Hypothalamus (tissue), 51 donors: ENCODE measurements at regions not wholly inside any gene's neighbourhood (a gene's known extent, or its start where the extent isn't known, plus 50 kb on each side); places are given as distances from the start of the nearest gene placed in this dataset.
"Not testable (repeated sequence)": the region's sequence is repeated elsewhere in the genome, so short reads cannot be mapped to it uniquely, and the experiment has no call there.

ENCODE experiments used
- DNase-seq, 51 donors: peaks; one replicate each; lab custom pipeline; 2025; lab: John Stamatoyannopoulos, UW

DNA sequence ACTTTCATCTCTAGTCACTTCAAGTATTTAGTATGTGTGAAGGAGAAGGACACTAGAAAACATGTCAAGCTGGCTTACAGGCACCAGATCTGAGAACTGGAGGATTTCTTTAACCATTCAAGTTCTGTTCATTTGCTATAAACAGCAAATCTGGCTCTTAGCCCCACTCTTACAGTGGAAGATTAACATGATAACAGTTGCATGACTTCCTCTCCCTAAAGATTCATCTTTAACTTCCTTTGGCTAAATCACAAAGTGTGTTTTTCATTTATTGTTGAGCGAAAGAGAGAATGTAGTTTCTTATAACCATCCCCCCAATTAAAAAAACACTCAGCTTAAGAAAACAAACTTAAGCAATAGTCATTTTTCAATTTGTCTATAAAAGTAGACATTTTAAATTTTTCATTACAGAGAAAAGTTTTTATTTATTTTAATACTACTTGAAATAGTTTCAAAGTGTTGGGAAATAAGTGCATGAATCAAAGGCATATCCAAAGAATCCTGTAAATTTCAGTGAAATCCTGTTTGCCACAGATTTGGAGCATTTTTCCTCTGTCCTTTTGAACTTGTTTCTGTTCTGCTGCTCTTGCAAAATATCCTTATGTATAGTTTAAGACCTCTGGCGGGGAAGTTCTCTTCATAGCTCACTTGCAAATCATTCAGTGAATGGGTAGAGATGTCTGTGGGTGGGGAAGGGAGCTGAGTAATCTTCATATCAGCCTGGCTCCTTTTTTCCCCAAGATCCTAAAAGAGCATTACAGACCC, 241.0 kb upstream of the RBBP8 start:
- no peak for DNase-seq

- no peak for DNase-seq
Measured at GRCh38 chr18:22694954-22695353, 238.2 kb upstream of the RBBP8 start.

GRCh38 chr18:22695674-22696073, 237.5 kb upstream of the RBBP8 start:
- DNase-seq, result no peak

DNA sequence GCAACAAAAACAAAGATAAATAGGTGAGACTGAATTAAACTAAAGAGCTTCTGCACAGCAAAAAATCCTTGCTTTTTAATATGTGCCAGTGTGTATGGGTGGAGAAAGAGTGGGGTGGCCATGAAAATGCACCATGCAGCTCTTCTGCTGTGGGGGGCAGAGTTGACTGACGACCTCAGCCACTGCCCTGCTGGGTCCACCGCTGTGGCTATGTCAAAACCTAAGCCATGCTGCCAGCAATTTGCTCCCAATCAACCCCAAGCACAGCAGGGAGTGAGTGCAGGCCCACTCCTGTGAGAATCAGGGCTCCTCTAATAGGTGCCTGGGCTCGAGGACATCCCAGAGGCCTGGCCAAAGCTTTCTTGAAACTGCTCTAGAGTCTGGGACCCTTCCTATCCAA, 235.6 kb upstream of the RBBP8 start:
- DNase-seq, result no peak

DNA sequence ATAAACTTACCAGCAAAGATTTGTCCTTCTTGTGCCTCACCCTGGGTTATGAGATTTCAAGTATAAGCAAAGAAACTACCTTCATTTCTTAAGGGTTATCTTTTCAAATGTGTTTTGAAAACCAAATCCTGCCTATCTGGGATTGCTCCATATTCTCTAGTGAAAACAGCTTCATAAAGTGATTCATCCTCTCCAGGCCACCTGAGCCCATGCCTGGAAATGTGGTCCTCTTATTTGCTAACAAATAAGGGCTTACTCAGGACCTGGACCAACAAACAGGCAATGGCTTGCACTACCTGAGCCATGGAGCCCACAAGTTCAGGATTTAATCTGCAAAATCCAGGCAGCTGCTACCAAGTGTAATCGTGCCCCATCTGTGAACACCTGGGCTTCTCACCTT, 234.4 kb upstream of the RBBP8 start:
- DNase-seq, result no peak

DNA sequence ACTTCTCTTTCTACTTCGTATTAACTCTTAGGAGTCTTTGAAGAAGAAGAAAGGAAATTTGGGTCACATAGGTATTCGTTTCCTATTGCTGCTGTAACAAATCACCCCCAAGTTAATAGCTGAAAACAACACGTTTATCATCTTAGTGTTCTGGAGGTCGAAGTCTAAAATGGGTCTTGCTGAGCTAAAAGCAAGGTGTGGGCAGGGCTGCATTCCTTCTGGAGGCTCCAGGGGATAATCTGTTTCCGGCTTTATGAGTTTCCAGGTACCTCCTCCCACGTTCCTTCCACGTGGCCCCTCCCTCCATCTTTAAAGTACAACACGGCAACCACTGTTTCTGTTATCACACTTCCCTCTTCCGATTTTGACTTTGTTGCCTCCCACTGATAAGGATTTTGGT, 233.5 kb upstream of the RBBP8 start:
- no peak for DNase-seq

DNA sequence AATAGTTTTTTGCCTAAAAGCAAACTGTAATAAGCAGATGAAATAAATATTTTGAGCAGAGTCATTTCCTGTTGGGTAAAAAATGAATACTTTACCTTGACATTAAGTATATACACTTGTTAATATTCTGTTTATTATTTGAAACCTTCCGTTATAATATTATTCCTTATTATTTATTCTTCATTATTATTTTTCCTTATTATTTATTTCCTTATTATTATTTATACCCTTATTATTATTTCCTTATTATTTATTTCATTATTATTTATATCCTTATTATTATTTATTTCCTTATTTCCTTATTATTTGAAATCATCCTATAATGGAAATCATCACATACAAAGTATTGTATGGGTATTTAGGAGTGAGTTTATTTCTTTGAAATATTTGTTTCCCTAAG, 232.2 kb upstream of the RBBP8 start:
- DNase-seq, result no peak

DNA sequence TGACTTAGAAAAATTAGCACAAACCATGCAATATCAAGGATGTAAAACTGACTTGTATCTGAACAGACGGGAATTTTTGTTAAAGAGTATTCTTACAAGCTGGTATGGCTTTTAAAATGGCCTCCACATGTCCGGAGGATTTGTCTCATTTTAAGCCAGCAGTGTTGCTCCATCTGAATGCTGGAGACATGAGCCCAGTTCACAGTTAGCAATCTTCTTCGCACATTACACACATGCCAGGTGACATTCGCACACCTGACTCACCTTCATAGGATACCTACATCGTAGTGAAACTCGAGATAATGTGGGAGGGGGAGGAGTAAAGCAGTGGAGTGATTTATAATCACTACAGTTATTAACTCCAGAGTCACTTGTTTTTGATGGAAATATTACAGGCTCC, 231.8 kb upstream of the RBBP8 start:
- no peak for DNase-seq

- DNase-seq, result no peak
Measured at GRCh38 chr18:22701795-22702194, 231.3 kb upstream of the RBBP8 start.

DNA sequence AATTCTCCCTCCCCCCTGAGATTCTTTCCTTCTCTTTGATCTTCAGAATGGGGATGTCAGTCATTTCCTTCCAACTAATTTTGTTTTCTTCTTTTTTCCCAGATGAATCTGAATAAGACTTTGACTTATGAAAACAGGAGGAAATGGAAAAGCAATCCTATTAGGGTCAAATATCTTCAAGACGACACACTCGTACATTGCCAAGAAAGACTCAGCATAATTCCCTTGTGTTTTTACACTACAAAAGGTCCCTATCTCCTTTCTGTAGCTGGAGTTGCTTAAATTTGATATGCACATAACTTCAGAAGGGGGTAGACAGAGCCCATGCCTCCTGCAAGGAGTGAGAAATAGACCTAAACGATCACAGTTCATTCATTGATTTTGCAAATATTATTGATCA, 230.3 kb upstream of the RBBP8 start:
- DNase-seq, result no peak

- peak in 1 of 51 donors; percentile 18 for DNase-seq
Measured at GRCh38 chr18:22703883-22704585, 229.1 kb upstream of the RBBP8 start.

DNA sequence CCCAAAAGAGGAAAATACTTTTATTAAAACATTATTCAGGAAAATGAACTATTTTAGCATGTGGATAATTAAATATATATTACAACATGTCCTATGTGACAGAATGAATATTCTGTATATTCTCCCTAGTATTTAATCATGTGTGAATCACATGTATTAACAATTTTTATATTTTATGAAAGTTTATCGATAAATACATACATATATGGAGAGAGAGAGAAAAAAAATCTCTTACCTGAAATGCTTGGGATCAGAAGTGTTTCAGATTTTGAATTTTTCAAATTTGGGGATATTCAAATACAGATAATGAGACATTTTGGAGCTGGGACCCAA, 228.6 kb upstream of the RBBP8 start:
- no peak for DNase-seq

DNA sequence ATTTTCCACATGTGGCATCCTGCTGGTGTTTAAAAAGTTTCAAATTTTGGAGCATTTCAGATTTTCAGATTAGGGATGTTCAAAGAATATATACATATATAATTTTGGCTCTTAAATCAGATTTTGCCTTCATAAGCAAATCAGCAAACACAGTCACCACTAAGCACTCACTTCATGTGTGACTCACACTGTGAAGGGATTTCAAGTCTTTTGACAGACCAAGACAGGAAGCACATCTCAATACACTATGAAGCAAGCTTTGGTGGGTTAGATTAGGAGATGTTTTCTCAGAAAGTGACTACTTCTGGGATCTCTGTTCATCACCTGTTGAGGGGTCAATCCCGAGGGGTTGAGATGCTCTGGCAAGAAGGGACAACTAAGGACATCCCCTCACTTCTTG, 227.8 kb upstream of the RBBP8 start:
- no peak for DNase-seq

GRCh38 chr18:22706025-22706424, 227.1 kb upstream of the RBBP8 start:
- DNase-seq, result not testable (repeated sequence)

DNA sequence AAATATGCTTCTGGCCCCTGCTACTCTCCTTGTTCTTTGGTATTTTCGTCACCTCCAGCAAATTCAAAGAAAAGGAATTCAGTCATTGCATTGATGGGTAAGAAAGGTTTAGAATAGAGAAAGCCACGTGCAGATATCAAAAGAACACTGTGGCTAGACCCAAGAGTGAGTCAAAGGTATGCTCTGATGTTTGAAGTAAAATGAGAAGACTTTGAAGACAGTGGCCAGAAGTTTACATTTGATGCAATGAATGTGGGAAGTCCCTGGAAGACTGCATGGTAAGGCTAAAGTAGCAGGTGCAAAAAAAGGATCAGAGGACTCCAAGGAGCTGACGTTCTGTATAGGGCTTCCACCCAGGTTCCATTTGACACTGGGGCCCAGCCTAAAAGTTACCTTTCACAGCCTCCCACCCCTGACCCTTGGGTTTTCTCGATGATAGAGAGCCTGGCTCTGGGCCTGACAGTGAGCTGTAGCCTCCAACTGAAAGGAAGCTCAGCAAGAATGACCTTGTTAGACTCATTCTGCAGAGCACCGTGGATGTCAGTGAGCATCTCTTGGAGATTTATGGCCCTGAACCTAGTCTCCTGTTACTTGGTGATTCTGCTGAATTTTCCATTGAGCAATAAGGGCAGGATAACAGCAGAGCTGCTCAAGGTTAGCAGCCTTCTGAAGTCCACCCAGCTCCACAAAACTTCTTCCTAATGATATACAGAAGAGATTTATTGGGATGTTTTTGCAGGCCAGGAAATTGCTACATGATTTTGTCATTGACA, 223.7 kb upstream of the RBBP8 start:
- no peak for DNase-seq

- no peak for DNase-seq
Measured at GRCh38 chr18:22710673-22711191, 222.4 kb upstream of the RBBP8 start.

- no peak for DNase-seq
Measured at GRCh38 chr18:22711192-22711685, 221.9 kb upstream of the RBBP8 start.

- DNase-seq, result no peak
Measured at GRCh38 chr18:22713511-22713910, 219.6 kb upstream of the RBBP8 start.

GRCh38 chr18:22717536-22717935, 215.6 kb upstream of the RBBP8 start:
- DNase-seq, result not testable (repeated sequence)

DNA sequence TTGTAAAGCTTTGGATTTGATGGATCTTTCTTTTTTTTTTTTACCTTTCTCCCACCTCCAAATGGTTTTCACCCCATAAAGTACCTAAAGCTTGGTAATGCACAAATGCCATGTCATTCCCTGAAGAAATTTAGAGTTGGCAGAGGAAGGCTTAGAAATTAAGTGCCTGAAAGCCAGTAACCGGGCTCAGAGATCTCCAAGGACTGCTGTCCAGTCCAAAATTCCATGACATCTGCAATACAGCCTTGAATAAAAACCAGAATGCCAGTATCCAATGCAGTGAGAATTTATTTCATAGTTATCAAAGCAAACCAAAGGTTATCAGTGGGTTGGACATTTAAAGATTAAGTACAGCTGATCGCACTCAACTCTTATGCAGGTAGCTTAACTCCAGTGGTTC, 209.9 kb upstream of the RBBP8 start:
- no peak for DNase-seq

GRCh38 chr18:22723773-22724172, 209.4 kb upstream of the RBBP8 start:
- DNase-seq, result no peak
